A673 (cell line): ENCODE measurements at regions not wholly inside any gene's neighbourhood (a gene's known extent, or its start where the extent isn't known, plus 50 kb on each side); places are given as distances from the start of the nearest gene placed in this dataset.

ENCODE experiments used
- BruUV-seq: library from RNA; stranded (reverse); fragments of 400-500 nt; replicated peaks from 2 replicates; lab custom pipeline; 2021; lab: Mats Ljungman, UMichigan
- CTCF ChIA-PET: fragments of 300-600 bp; sonication (Branson Sonifier 250); formaldehyde crosslinking; loops from one replicate; lab custom pipeline; 2022; ENCODE audit warnings: antibody characterized with exemption; lab: Charles Lee
- POLR2A ChIA-PET: fragments of 300-600 bp; sonication (Branson Sonifier 250); formaldehyde crosslinking; loops from one replicate; lab custom pipeline; 2022; ENCODE audit warnings: antibody characterized with exemption; ENCODE audit not compliant: low non-redundant PET; lab: Charles Lee
- DNase-seq: peaks from one replicate; pipeline ENCODE4 v3.0.0-alpha.2; 2015; ENCODE audit warnings: low spot score
- H3K27ac ChIP-seq: fragments of 200-600 bp; sonication (generic); 2 replicates; pipeline ENCODE4 v1.5.1; 2016; ENCODE audit warnings: mixed run types, low read depth, mild to moderate bottlenecking, mixed read lengths, antibody characterized with exemption, low read length; ENCODE audit not compliant: poor library complexity, severe bottlenecking
- H3K27me3 ChIP-seq: fragments of 200-600 bp; sonication (generic); replicated peaks from 2 replicates; pipeline ENCODE4 v1.6.1; 2017; ENCODE audit warnings: mixed run types, low read depth, mild to moderate bottlenecking, mixed read lengths, antibody characterized with exemption, low read length; ENCODE audit not compliant: insufficient read depth, poor library complexity
- H3K36me3 ChIP-seq: fragments of 200-600 bp; sonication (generic); 2 replicates; pipeline ENCODE4 v1.6.1; 2016; ENCODE audit warnings: mixed run types, mild to moderate bottlenecking, mixed read lengths, antibody characterized with exemption, low read length; ENCODE audit not compliant: insufficient read depth, poor library complexity, severe bottlenecking
- H3K4me1 ChIP-seq: fragments of 200-600 bp; sonication (generic); 2 replicates; pipeline ENCODE4 v1.6.1; 2017; ENCODE audit warnings: mixed run types, mild to moderate bottlenecking, mixed read lengths, antibody characterized with exemption, low read length; ENCODE audit not compliant: insufficient read depth, poor library complexity, severe bottlenecking
- H3K4me3 ChIP-seq: fragments of 200-600 bp; sonication (generic); 2 replicates; pipeline ENCODE4 v1.5.1; 2016; ENCODE audit warnings: low read depth, mixed run types, mild to moderate bottlenecking, mixed read lengths, low read length; ENCODE audit not compliant: poor library complexity, severe bottlenecking
- H3K9me3 ChIP-seq: fragments of 200-600 bp; sonication (generic); 2 replicates; pipeline ENCODE4 v1.6.1; 2016; ENCODE audit warnings: mixed run types, low read depth, mild to moderate bottlenecking, mixed read lengths, antibody characterized with exemption, low read length; ENCODE audit not compliant: poor library complexity, severe bottlenecking
- EZH2 ChIP-seq: fragments of 200-600 bp; sonication (generic); IDR thresholded peaks from 2 replicates; pipeline ENCODE4 v1.6.1; 2017; ENCODE audit warnings: borderline replicate concordance, low read depth, mild to moderate bottlenecking, mixed read lengths, antibody characterized with exemption, low read length; ENCODE audit not compliant: poor library complexity, severe bottlenecking
- intact Hi-C: fragments of 100-400 bp; cut with micrococcal nuclease; formaldehyde crosslinking; loops from one replicate; pipeline ENCODE4 v1.10.0; 2022; ENCODE audit not compliant: unreplicated experiment
- TF ChIP-seq, protein P1 (sequence below): fragments of 300-800, 200-600 bp; sonication (generic); conservative IDR thresholded peaks from 2 replicates; pipeline ENCODE4 v1.5.1; 2017; ENCODE audit warnings: low read depth, mild to moderate bottlenecking, antibody characterized with exemption, low read length, moderate library complexity, mixed read lengths

DNA sequence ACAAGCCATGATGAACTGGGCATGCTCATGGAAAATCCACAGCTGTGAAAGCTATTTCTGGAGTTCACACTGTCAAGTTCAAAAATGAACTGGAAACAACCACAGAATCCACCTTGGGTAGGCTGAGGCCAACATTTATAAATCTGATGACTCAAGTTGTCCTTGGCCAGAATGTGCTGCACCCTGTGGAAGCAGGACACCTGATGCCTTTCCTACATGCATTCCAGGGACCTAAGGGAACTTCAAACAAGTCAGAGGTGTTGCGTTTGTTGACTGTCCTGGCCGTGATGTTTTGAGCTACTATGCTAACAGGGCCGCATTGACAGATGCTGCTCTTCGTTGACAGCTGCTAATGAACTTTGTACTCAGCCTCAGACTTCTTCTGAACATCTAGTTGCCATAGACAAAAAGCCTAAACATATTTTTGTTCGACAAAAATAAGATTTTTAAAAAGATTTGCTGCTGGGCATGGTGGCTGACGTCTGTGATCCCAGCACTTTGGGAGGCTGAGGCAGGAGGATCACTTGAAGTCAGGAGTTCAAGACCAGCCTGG is 127.9 kb upstream of the SLC45A1 start:
- Histone ChIP-seq H3K27ac (no peak overlapping the region), H3K27me3 (no peaks in the 10 kb centered on the region), H3K4me3 (no peak overlapping the region), H3K36me3 (no peaks in the 10 kb centered on the region), H3K4me1 (no peaks in the 10 kb centered on the region), H3K9me3 (no peaks in the 10 kb centered on the region)
- DNase-seq = no peak
- no peak for TF ChIP-seq EZH2
- TF ChIP-seq, protein P1, sequence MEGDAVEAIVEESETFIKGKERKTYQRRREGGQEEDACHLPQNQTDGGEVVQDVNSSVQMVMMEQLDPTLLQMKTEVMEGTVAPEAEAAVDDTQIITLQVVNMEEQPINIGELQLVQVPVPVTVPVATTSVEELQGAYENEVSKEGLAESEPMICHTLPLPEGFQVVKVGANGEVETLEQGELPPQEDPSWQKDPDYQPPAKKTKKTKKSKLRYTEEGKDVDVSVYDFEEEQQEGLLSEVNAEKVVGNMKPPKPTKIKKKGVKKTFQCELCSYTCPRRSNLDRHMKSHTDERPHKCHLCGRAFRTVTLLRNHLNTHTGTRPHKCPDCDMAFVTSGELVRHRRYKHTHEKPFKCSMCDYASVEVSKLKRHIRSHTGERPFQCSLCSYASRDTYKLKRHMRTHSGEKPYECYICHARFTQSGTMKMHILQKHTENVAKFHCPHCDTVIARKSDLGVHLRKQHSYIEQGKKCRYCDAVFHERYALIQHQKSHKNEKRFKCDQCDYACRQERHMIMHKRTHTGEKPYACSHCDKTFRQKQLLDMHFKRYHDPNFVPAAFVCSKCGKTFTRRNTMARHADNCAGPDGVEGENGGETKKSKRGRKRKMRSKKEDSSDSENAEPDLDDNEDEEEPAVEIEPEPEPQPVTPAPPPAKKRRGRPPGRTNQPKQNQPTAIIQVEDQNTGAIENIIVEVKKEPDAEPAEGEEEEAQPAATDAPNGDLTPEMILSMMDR = no peak
- no TSS peak for BruUV-seq
- intact Hi-C loops = no loop called here
- POLR2A ChIA-PET = no interaction called here
- CTCF ChIA-PET = no interaction called here

DNA sequence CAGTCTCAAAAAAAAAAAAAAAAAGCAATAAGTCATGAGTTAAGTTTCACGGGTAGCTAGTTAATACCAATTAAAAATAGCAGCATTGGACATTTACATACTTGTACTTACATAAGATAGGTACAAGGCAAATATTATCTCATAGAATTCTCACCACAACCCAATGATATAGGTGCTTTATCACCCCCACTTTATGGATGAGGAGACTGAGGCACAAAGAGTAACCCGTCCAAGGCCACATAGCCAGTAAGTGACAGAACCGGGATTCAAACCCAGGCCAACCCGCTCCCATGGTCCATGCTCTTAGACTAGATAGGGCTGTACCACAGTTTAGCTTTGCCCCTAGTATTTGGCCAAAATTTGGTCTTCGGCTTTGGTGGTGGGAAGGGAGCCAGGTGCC is 132.5 kb upstream of the SLC45A1 start:
- ChIA-PET CTCF (no interaction called here), POLR2A (interaction anchor here (0.6 kb wide), 1 partner anchor 481 kb away, joined by 4 read pairs; no protein-coding TSS in a partner anchor)
- Histone ChIP-seq H3K4me1 (no peaks in the 10 kb centered on the region), H3K4me3 (no peak overlapping the region), H3K36me3 (no peaks in the 10 kb centered on the region), H3K27ac (no peak overlapping the region), H3K9me3 (no peaks in the 10 kb centered on the region), H3K27me3 (no peaks in the 10 kb centered on the region)
- BruUV-seq = no TSS peak
- no peak for DNase-seq
- intact Hi-C loops = no loop called here
- TF ChIP-seq, protein P1 = no peak
- no peak for TF ChIP-seq EZH2

DNA sequence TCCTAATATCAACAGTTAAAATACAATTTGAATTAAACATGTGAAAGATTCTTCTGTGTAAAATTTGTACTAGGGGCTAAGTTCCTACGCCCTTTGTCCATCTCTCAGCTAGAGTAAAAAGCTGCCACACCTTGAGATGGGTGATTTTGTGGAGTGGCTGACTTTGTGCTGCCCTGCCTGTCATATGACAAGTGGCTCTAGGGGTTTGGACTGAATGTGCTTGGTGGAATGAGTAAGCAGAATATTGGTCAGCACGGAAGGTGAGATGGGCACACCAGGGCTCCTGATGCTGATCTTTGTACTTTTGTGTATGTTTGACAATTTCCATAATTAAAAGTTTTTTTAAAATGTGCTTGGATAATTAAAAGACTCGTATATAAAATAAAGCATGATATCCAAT is 133.6 kb upstream of the SLC45A1 start:
- Histone ChIP-seq H3K27me3 (no peaks in the 10 kb centered on the region), H3K4me3 (no peak overlapping the region), H3K27ac (no peak overlapping the region), H3K9me3 (peaks cover 3% of the 10 kb centered on the region), H3K36me3 (no peaks in the 10 kb centered on the region), H3K4me1 (no peaks in the 10 kb centered on the region)
- no peak for TF ChIP-seq EZH2
- TF ChIP-seq, protein P1 = no peak
- CTCF ChIA-PET = no interaction called here
- BruUV-seq = no TSS peak
- intact Hi-C loops = no loop called here
- POLR2A ChIA-PET = no interaction called here
- DNase-seq = no peak
